ENCODE measurements at regions not wholly inside any gene's neighbourhood (a gene's known extent, or its start where the extent isn't known, plus 50 kb on each side); places are given as distances from the start of the nearest gene placed in this dataset.

DNA sequence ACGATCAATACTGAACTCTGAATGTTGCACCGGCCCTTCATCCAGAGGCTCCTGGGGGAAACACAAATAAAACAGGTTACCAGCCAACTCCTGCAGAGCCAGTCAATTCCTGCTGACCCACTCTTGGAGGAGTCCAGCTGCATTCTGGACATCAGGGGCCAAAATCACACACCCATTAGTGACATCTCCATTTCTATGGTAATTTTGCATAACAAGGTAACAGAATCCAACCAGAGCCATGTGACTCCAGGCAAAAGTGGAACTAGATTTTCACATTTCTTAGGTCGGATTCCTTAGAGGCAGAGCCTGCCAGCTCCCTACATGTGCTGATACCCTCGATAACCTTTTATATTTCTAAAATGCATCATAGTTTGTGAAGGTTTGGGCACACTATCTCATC is 119.2 kb upstream of the CTNNB1 start:
- peaks cover 32 to 36% of the 10 kb centered on the region in 2 experiments for H3K4me1 Mint-ChIP-seq
- Histone ChIP-seq H3K4ac (ENCODE audit: low read depth, low read length) (no peak overlapping the region), H3K18ac (ENCODE audit: insufficient read length, low read depth, low read length) (no peak overlapping the region), H3K9ac (ENCODE audit: extremely low read depth, insufficient read length, low read length) (no peak overlapping the region), H3K56ac (ENCODE audit: insufficient read length, low read depth, low read length) (no peak overlapping the region), H2AFZ (ENCODE audit: low read length) (no peak overlapping the region), H3K4me2 (ENCODE audit: insufficient read depth, insufficient read length, low read length) (no peak overlapping the region), H3K79me2 (ENCODE audit: insufficient read depth, low read length) (no peaks in the 10 kb centered on the region), H3K4me1 (ENCODE audit: insufficient read depth, low read length) (peaks cover 14% of the 10 kb centered on the region), H4K91ac (ENCODE audit: insufficient read length, low read depth, low read length) (no peak overlapping the region), H3K27ac (ENCODE audit: insufficient read length, low read depth, low read length) (no peak overlapping the region), H3K27me3 (ENCODE audit: insufficient read depth, low read length) (no peaks in the 10 kb centered on the region), H3K9me3 (ENCODE audit: control insufficient read depth, low read depth, low read length) (no peaks in the 10 kb centered on the region), H2AK5ac (ENCODE audit: insufficient read length, low read length) (no peak overlapping the region), H2BK5ac (ENCODE audit: insufficient read length, low read length) (no peak overlapping the region), H2BK15ac (ENCODE audit: low read depth, low read length) (no peak overlapping the region), H3K23me2 (ENCODE audit: insufficient read length, low read depth, low read length, poor library complexity, severe bottlenecking) (no peaks in the 10 kb centered on the region), H4K20me1 (ENCODE audit: control insufficient read depth, insufficient read depth, insufficient read length) (no peaks in the 10 kb centered on the region), H4K5ac (ENCODE audit: insufficient read length, low read depth, low read length) (no peak overlapping the region), H3K14ac (ENCODE audit: insufficient read depth, low read length) (no peak overlapping the region), H4K8ac (replicated peaks; ENCODE audit: insufficient read length, low read depth, low read length) (no peak overlapping the region), H2BK20ac (ENCODE audit: low read depth, low read length, poor library complexity, severe bottlenecking) (no peak overlapping the region), H3K79me1 (ENCODE audit: insufficient read depth, low read depth, low read length, poor library complexity, severe bottlenecking) (no peaks in the 10 kb centered on the region), H2BK120ac (ENCODE audit: low read depth, low read length, poor library complexity, severe bottlenecking) (no peak overlapping the region), H3T11ph (ENCODE audit: low read length) (no peak overlapping the region), H3K23ac (ENCODE audit: insufficient read length, low read depth, low read length) (no peak overlapping the region), H2BK12ac (ENCODE audit: insufficient read length, low read depth, low read length) (no peak overlapping the region)
- no peaks in the 10 kb centered on the region; the same call in 1 of the 2 replicates for H3K27me3 Mint-ChIP-seq (ENCODE audit: low read depth)
- WGBS (ENCODE audit: extremely low coverage, insufficient read length, low lambda C conversion rate), result no CpG with 5 or more reads among the region's 4 CpGs
- no peaks in the 10 kb centered on the region for H3K36me3 Mint-ChIP-seq (ENCODE audit: insufficient read depth in 1 of 3, low read depth in 3 of 3)
- no peak for TF ChIP-seq CTCF (conservative IDR thresholded peaks at IDR 0.05)
- H3K27ac Mint-ChIP-seq, result no peak overlapping the region; a peak in 1 of 7 replicates
- DNase-seq, result no peak
- H3K9me3 Mint-ChIP-seq, result no peaks in the 10 kb centered on the region
- no peak overlapping the region for H3K4me3 Mint-ChIP-seq

Measured in H9 (cell line).